ENCODE measurements at regions not wholly inside any gene's neighbourhood (a gene's known extent, or its start where the extent isn't known, plus 50 kb on each side); places are given as distances from the start of the nearest gene placed in this dataset.

- POLR2A ChIA-PET, result no interaction called here
- H4K20me1 ChIP-seq (ENCODE audit: insufficient read depth, low read length), result no peaks in the 10 kb centered on the region
- H3K9me3 ChIP-seq (ENCODE audit: low read length), result peaks cover 89% of the 10 kb centered on the region
- H3K27ac ChIP-seq (ENCODE audit: extremely low read length, insufficient read depth, low read length), result no peak overlapping the region
- FAIRE-seq (no peak), ATAC-seq (no peak), DNase-seq (ENCODE audit: low spot score) (no peak)
- no peaks in the 10 kb centered on the region for H3K27me3 ChIP-seq (ENCODE audit: control insufficient read depth in 1 of 2, insufficient read depth in 2 of 2, low read length in 2 of 2)
- H3K4me1 ChIP-seq (ENCODE audit: insufficient read depth, low read length), result no peaks in the 10 kb centered on the region
- WGBS (ENCODE audit: low lambda C conversion rate), result 3% methylated on average over 4 of the region's 4 CpGs
- H3K4me2 ChIP-seq (ENCODE audit: low read depth, low read length), result no peak overlapping the region
- no peak overlapping the region for H2AFZ ChIP-seq (ENCODE audit: low read length)
- no peak overlapping the region for H3K4me3 ChIP-seq (replicated peaks in 1 of 3; ENCODE audit: insufficient read depth in 1 of 3, low read depth in 2 of 3, low read length in 3 of 3)
- BruUV-seq (replicated peaks), result no TSS peak
- H3K79me2 ChIP-seq (ENCODE audit: insufficient read depth, low read length), result no peaks in the 10 kb centered on the region
- no peak overlapping the region for H3K9ac ChIP-seq (ENCODE audit: insufficient read depth, low read depth, low read length)
- intact Hi-C loops (cut with micrococcal nuclease; ENCODE audit: unreplicated experiment) (no loop called here), in situ Hi-C loops (cut with HindIII; ENCODE audit: extremely low pct_ligation_motif_present, low pct_unique_long_range_greater_than_20kb) (no loop called here)
- TF ChIP-seq GMEB2 (CRISPR knock-in tag; IDR thresholded peaks at IDR 0.05; ENCODE audit: low read depth) (no peak), KAT7 (CRISPR knock-in tag; IDR thresholded peaks at IDR 0.05; ENCODE audit: borderline replicate concordance) (no peak), SYNCRIP (IDR thresholded peaks at IDR 0.05; ENCODE audit: insufficient read depth, low read depth, low read length) (no peak), THAP8 (CRISPR knock-in tag; IDR thresholded peaks at IDR 0.05; ENCODE audit: borderline replicate concordance) (no peak), ZNF275 (CRISPR knock-in tag; IDR thresholded peaks at IDR 0.05; ENCODE audit: borderline replicate concordance) (no peak), SP4 (CRISPR knock-in tag; IDR thresholded peaks at IDR 0.05) (no peak)
- CTCF ChIA-PET (ENCODE audit: low intra/inter-chr PET ratio, low total read pairs), result no interaction called here
- no peaks in the 10 kb centered on the region for H3K36me3 ChIP-seq (replicated peaks in 1 of 2; ENCODE audit: control insufficient read depth in 1 of 2, insufficient read depth in 2 of 2, low read length in 2 of 2)
Measured at GRCh38 chr3:6155650-6156338, 705.1 kb upstream of the GRM7 start.
